Gastrocnemius medialis (tissue), 4 donors: ENCODE measurements at regions not wholly inside any gene's neighbourhood (a gene's known extent, or its start where the extent isn't known, plus 50 kb on each side); places are given as distances from the start of the nearest gene placed in this dataset.

Experiments
- ATAC-seq, 2 donors: fragments of 150-250 bp; one replicate each; pipeline ENCODE4 v1.9.1; 2016
- DNase-seq, 2 donors: peaks; one replicate each; pipeline ENCODE4 v3.0.0-alpha.2; 2019
- H3K27ac ChIP-seq, 4 donors: fragments of 200-600 bp; sonication (generic); 1 replicate in 1 of 4; 2 replicates in 3 of 4; pipeline ENCODE4 v1.5.1; 2016 to 2018; ENCODE audit warnings: mild to moderate bottlenecking in 2 of 4, moderate library complexity in 1 of 4
- H3K27me3 ChIP-seq, 3 donors: fragments of 200-600 bp; sonication (generic) in 2 of 3; 1 replicate in 1 of 3; 2 replicates in 2 of 3; pipeline versions ENCODE4 v1.5.1 to v1.6.0; 2016 to 2019; ENCODE audit warnings: mild to moderate bottlenecking in 1 of 3, moderate library complexity in 1 of 3
- H3K36me3 ChIP-seq, 2 donors: fragments of 200-600 bp; sonication (generic) in 1 of 2; one replicate each; pipeline ENCODE4 v1.5.1; 2017 to 2018
- H3K4me1 ChIP-seq, 2 donors: fragments of 200-600 bp; sonication (generic) in 1 of 2; one replicate each; pipeline ENCODE4 v1.5.1; 2016 to 2017; ENCODE audit warnings: mild to moderate bottlenecking in 2 of 2
- H3K4me3 ChIP-seq, 4 donors: fragments of 200-600 bp; sonication (generic) in 3 of 4; 1 replicate in 1 of 4; 2 replicates in 3 of 4; pipeline ENCODE4 v1.5.1; 2016 to 2019; ENCODE audit warnings: mild to moderate bottlenecking in 2 of 4
- H3K9me3 ChIP-seq, 3 donors: fragments of 200-600 bp; sonication (generic) in 2 of 3; 1 replicate in 1 of 3; 2 replicates in 2 of 3; pipeline ENCODE4 v1.5.1; 2016 to 2019
- POLR2A ChIP-seq, 2 donors: fragments of 450-650 bp; IDR thresholded peaks; one replicate each; pipeline ENCODE4 v1.6.1; 2017; ENCODE audit warnings: antibody characterized with exemption in 2 of 2, mild to moderate bottlenecking in 2 of 2, moderate library complexity in 2 of 2
- in situ Hi-C, 4 donors: fragments of 200-750 bp; cut with MboI; loops; one replicate each; pipeline versions ENCODE4 v1.15.0 to v1.8.0; 2017; ENCODE audit warnings: low sequenced_read_pairs in 4 of 4
- intact Hi-C: fragments of 100-400 bp; cut with DNase I; formaldehyde crosslinking; loops from one replicate; pipeline ENCODE4 v1.15.1; 2023; ENCODE audit warnings: low total_unique reads
- TF ChIP-seq, protein P1 (sequence below), 5 experiments: fragments of 450-650 bp in 3 of 5; fragments of 200-600 bp in 2 of 5; sonication (generic) in 2 of 5; IDR thresholded peaks in 4 of 5; conservative IDR thresholded peaks in 1 of 5; 1 replicate in 4 of 5; 2 replicates in 1 of 5; pipeline ENCODE4 v1.5.1; 2016 to 2019; ENCODE audit warnings: antibody characterized with exemption in 5 of 5, mild to moderate bottlenecking in 3 of 5, moderate library complexity in 3 of 5

DNA sequence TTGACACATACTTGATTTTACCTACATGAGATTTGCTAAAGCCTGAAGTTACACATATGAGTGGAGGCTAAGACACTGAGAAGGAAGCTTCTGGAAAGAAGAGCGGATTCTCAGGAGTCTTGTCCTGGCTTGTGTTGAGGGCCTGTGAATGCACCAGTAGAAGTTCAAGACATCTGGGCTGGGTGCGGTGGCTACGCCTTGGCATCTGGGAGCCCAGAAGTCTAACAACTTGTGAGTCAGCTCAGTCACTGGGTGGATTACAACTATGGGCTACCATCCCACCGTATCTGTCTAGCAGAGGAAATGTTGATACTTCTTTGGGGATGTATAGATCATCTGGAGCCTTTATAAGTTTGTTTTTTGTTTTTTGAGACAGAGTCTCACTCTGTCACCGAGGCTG lies 375.6 kb upstream of the SMIM31 start:
- Histone ChIP-seq H3K4me3 (no peak overlapping the region), H3K27me3 (peaks cover 2 to 12% (median 7%) of the 10 kb centered on the region in 3 donors), H3K4me1 (no peaks in the 10 kb centered on the region), H3K9me3 (no peaks in the 10 kb centered on the region), H3K27ac (no peak overlapping the region), H3K36me3 (no peaks in the 10 kb centered on the region)
- in situ Hi-C loops = no loop called here
- no peak for TF ChIP-seq POLR2A (IDR thresholded peaks at IDR 0.05)
- TF ChIP-seq, protein P1, sequence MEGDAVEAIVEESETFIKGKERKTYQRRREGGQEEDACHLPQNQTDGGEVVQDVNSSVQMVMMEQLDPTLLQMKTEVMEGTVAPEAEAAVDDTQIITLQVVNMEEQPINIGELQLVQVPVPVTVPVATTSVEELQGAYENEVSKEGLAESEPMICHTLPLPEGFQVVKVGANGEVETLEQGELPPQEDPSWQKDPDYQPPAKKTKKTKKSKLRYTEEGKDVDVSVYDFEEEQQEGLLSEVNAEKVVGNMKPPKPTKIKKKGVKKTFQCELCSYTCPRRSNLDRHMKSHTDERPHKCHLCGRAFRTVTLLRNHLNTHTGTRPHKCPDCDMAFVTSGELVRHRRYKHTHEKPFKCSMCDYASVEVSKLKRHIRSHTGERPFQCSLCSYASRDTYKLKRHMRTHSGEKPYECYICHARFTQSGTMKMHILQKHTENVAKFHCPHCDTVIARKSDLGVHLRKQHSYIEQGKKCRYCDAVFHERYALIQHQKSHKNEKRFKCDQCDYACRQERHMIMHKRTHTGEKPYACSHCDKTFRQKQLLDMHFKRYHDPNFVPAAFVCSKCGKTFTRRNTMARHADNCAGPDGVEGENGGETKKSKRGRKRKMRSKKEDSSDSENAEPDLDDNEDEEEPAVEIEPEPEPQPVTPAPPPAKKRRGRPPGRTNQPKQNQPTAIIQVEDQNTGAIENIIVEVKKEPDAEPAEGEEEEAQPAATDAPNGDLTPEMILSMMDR (IDR thresholded peaks at IDR 0.05 in 4 of 5, conservative IDR thresholded peaks at IDR 0.05 in 1 of 5) = no peak
- DNase-seq = no peak
- intact Hi-C loops = no loop called here
- no peak for ATAC-seq

DNA sequence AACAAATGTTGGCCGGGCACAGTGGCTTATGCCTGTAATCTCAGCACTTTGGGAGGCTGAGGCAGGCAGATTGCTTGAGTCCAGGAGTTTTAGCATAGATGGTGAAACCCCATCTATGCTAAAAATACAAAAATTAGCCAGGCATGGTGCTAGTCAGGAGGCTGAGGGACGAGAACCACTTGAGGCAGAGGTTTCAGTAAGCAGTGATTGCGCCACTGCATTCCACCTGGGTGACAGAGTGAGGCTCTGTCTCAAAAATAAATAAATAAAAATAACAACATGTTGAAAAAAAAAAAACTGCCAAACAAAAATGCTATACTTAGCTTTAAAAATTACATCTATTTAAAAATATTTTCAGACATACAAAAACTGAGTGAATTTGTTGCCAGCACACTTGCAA lies 374.2 kb upstream of the SMIM31 start:
- Histone ChIP-seq H3K27me3 (peaks cover 2 to 19% (median 15%) of the 10 kb centered on the region in 3 donors), H3K27ac (no peak overlapping the region), H3K36me3 (no peaks in the 10 kb centered on the region), H3K4me1 (no peaks in the 10 kb centered on the region), H3K4me3 (no peak overlapping the region), H3K9me3 (no peaks in the 10 kb centered on the region)
- no peak for ATAC-seq
- intact Hi-C loops = no loop called here
- DNase-seq = no peak
- in situ Hi-C loops = no loop called here
- TF ChIP-seq POLR2A (IDR thresholded peaks at IDR 0.05) = no peak
- TF ChIP-seq, protein P1 (IDR thresholded peaks at IDR 0.05 in 4 of 5, conservative IDR thresholded peaks at IDR 0.05 in 1 of 5) = no peak

DNA sequence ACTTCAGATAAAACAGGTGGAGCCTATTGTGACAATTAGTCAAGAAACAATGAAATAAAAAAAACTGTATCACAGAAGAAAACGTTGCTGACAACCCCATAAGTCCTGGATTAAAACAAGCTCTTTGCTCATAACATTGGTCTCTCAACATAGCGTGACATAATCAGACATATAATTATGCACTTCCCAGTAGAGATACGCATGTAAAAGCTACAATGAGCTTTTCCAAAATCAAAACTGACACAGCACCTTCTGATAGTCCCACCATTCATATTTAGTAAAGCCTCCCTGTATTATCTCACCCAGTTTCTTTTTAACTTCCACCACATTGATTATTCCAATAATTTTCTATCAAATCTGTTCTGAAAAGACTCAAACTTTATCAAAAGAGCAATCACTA lies 372.1 kb upstream of the SMIM31 start:
- H3K4me1 ChIP-seq = no peaks in the 10 kb centered on the region
- H3K9me3 ChIP-seq = no peaks in the 10 kb centered on the region
- no peak overlapping the region for H3K4me3 ChIP-seq
- ATAC-seq = no peak
- H3K36me3 ChIP-seq = no peaks in the 10 kb centered on the region
- intact Hi-C loops (no loop called here), in situ Hi-C loops (no loop called here)
- TF ChIP-seq, protein P1 (IDR thresholded peaks at IDR 0.05 in 4 of 5, conservative IDR thresholded peaks at IDR 0.05 in 1 of 5) = no peak
- no peak for TF ChIP-seq POLR2A (IDR thresholded peaks at IDR 0.05)
- H3K27me3 ChIP-seq = peaks cover 2 to 19% (median 15%) of the 10 kb centered on the region in 3 donors
- no peak overlapping the region for H3K27ac ChIP-seq
- DNase-seq = no peak

DNA sequence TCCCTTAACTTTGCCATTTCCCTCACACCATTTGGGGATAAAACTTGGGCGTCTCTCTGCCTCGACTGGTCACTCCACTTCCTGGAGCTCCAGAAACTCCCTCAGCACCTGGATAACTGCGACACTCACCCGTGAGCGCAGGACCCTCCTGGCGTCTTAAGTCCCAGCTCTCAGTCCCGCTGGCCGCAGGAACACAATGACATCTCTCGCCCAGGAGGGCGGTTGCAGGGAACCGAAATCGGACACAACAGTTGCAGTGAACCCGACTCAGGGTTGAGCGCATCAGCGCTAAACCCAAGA lies 370.9 kb upstream of the SMIM31 start:
- ATAC-seq (no peak), DNase-seq (no peak)
- Histone ChIP-seq H3K27ac (no peak overlapping the region), H3K9me3 (no peaks in the 10 kb centered on the region), H3K27me3 (peaks cover 2 to 19% (median 15%) of the 10 kb centered on the region in 3 donors), H3K36me3 (no peaks in the 10 kb centered on the region), H3K4me1 (no peaks in the 10 kb centered on the region), H3K4me3 (peak overlapping the region in 3 of 4 donors; percentile 22 to 35 (median 30))
- intact Hi-C loops (no loop called here), in situ Hi-C loops (no loop called here)
- TF ChIP-seq, protein P1 (IDR thresholded peaks at IDR 0.05 in 4 of 5, conservative IDR thresholded peaks at IDR 0.05 in 1 of 5) = no peak
- no peak for TF ChIP-seq POLR2A (IDR thresholded peaks at IDR 0.05)
